ENCODE measurements at regions not wholly inside any gene's neighbourhood (a gene's known extent, or its start where the extent isn't known, plus 50 kb on each side); places are given as distances from the start of the nearest gene placed in this dataset.

DNA sequence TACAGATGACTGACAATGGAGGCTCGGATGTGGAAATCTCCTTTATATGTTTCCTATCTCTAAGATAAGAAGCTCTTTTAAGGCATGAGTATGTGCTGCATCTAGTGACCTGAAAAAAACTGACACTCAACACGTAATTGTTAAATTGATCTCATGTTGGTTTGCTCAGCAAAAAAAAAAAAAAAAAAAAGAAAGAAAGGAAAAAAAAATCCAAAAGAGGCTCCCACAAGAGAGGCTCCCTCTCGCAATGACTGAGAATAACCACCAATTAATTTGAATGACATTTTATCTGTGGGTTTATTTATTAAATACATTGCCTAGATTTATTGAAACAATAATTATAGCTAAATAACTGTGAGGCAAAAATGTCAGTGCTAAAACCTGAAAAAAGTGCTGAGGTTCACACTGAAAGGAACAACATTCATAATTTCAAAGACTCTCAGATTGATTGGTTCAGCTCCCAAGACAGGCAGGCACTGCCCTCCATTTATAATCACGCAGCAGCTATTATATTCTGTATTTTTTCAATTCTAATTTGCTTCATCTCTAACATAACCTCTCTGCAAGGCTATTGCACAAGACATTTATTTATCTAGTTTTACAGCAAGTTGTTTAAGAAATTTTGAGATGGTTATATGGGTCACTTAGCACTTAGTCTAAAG is 184.5 kb upstream of the TMPRSS15 start:
- POLR2A ChIA-PET, result no interaction called here
- peaks cover 2% of the 10 kb centered on the region for H3K9me3 ChIP-seq (ENCODE audit: control insufficient read depth, insufficient read depth, low read length)
- H3K27ac ChIP-seq (ENCODE audit: low read depth, low read length), result no peak overlapping the region
- TF ChIP-seq, protein P1, sequence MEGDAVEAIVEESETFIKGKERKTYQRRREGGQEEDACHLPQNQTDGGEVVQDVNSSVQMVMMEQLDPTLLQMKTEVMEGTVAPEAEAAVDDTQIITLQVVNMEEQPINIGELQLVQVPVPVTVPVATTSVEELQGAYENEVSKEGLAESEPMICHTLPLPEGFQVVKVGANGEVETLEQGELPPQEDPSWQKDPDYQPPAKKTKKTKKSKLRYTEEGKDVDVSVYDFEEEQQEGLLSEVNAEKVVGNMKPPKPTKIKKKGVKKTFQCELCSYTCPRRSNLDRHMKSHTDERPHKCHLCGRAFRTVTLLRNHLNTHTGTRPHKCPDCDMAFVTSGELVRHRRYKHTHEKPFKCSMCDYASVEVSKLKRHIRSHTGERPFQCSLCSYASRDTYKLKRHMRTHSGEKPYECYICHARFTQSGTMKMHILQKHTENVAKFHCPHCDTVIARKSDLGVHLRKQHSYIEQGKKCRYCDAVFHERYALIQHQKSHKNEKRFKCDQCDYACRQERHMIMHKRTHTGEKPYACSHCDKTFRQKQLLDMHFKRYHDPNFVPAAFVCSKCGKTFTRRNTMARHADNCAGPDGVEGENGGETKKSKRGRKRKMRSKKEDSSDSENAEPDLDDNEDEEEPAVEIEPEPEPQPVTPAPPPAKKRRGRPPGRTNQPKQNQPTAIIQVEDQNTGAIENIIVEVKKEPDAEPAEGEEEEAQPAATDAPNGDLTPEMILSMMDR (IDR thresholded peaks at IDR 0.05; ENCODE audit: low read depth, low read length), result no peak
- H3K27me3 ChIP-seq (ENCODE audit: control insufficient read depth, insufficient read depth, low read length), result no peaks in the 10 kb centered on the region
- CTCF ChIA-PET, result no interaction called here
- no peak for DNase-seq (ENCODE audit: low read depth, low spot score)
- H3K4me3 ChIP-seq (ENCODE audit: low read depth, low read length), result no peak overlapping the region

DNA sequence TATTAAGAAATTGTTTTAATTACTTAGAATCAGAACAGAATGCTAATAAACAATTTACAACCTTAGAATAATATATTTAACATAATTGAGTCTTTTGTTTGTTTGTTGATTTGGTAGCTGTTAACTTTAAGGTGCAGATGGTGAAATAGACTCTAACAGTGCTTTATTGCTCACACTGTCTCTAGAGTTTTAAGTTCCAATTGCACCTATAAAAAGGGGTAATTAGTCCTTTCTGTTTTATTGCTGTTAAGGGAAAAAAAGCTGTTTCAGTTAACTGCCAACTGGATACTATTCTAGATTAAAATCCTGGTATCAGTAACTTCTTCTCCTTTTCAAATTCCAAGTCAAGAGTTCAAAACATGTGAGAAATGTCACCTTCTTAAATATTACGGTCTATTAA is 197.6 kb upstream of the TMPRSS15 start:
- peaks cover 8% of the 10 kb centered on the region; the same call in 1 of the 2 replicates for H3K9me3 ChIP-seq (ENCODE audit: control insufficient read depth, insufficient read depth, low read length)
- TF ChIP-seq, protein P1 (IDR thresholded peaks at IDR 0.05; ENCODE audit: low read depth, low read length), result no peak
- H3K27ac ChIP-seq (ENCODE audit: low read depth, low read length), result no peak overlapping the region
- H3K4me3 ChIP-seq (ENCODE audit: low read depth, low read length), result no peak overlapping the region
- CTCF ChIA-PET, result no interaction called here
- POLR2A ChIA-PET, result no interaction called here
- H3K27me3 ChIP-seq (ENCODE audit: control insufficient read depth, insufficient read depth, low read length), result no peaks in the 10 kb centered on the region
- no peak for DNase-seq (ENCODE audit: low read depth, low spot score)

DNA sequence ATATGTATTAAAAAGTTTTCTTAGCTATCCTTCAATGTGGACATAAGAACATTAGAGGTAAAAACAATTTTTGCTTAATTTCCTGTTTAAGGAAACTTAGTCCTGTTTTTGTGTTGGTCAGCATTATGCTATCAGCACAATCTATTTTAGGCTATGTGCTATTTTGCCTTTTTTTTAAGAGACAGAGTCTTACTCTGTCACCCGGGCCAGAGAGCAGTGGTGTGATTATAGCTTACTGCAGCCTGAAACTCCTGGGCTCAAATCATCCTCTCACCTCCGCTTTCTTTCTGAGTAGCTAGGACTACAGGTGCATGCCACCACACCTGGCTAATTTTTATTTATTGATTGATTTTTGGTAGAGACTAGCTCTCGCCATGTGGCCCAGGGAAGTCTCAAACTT is 199.1 kb upstream of the TMPRSS15 start:
- ChIA-PET POLR2A (no interaction called here), CTCF (no interaction called here)
- Histone ChIP-seq H3K4me3 (ENCODE audit: low read depth, low read length) (no peak overlapping the region), H3K9me3 (ENCODE audit: control insufficient read depth, insufficient read depth, low read length) (peaks cover 8% of the 10 kb centered on the region; the same call in 1 of the 2 replicates), H3K27ac (ENCODE audit: low read depth, low read length) (no peak overlapping the region), H3K27me3 (ENCODE audit: control insufficient read depth, insufficient read depth, low read length) (no peaks in the 10 kb centered on the region)
- TF ChIP-seq, protein P1 (IDR thresholded peaks at IDR 0.05; ENCODE audit: low read depth, low read length), result no peak
- DNase-seq (ENCODE audit: low read depth, low spot score), result no peak

DNA sequence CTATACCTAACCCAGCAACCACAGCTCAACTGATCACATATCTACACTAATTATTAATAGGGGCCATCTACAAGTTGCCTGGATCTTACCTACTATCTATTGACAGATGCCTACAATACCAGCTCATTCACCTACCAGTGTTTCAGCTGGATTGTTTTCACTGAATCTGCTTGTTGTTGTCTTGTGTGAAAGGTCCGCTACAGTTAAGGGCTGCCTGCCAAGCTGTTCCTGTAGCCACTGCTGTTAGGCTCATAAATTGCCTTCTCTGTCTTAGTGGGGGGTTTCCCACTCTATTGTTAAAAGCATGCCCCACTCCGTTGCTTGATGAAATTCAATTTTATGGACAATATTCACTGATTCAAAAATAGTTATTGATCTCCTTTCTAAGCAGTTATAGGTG is 199.7 kb upstream of the TMPRSS15 start:
- no peak overlapping the region for H3K4me3 ChIP-seq (ENCODE audit: low read depth, low read length)
- H3K27ac ChIP-seq (ENCODE audit: low read depth, low read length), result no peak overlapping the region
- ChIA-PET POLR2A (no interaction called here), CTCF (no interaction called here)
- peaks cover 4% of the 10 kb centered on the region; the same call in 1 of the 2 replicates for H3K9me3 ChIP-seq (ENCODE audit: control insufficient read depth, insufficient read depth, low read length)
- DNase-seq (ENCODE audit: low read depth, low spot score), result no peak
- no peaks in the 10 kb centered on the region for H3K27me3 ChIP-seq (ENCODE audit: control insufficient read depth, insufficient read depth, low read length)
- TF ChIP-seq, protein P1 (IDR thresholded peaks at IDR 0.05; ENCODE audit: low read depth, low read length), result no peak

DNA sequence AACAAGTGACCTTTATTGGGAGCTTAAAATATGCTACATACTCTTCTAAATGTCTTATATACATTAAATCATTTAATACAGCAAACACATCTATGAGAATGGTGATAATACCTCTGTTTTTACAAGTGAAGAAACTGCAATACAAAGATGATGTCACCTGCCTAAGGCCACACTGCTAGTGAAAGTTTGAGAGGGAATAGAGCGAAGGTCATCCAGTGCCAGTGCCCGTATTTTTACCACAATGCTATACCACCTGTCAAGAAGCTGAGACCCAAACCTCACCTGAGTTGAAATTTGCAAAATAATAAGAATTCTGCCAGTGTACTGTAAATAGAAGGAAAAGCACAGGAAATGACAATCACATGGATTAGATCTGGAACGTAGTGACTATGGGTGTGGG is 200.4 kb upstream of the TMPRSS15 start:
- TF ChIP-seq, protein P1 (IDR thresholded peaks at IDR 0.05; ENCODE audit: low read depth, low read length), result no peak
- DNase-seq (ENCODE audit: low read depth, low spot score), result no peak
- peaks cover 4% of the 10 kb centered on the region; the same call in 1 of the 2 replicates for H3K9me3 ChIP-seq (ENCODE audit: control insufficient read depth, insufficient read depth, low read length)
- no peak overlapping the region for H3K27ac ChIP-seq (ENCODE audit: low read depth, low read length)
- ChIA-PET POLR2A (no interaction called here), CTCF (no interaction called here)
- no peaks in the 10 kb centered on the region for H3K27me3 ChIP-seq (ENCODE audit: control insufficient read depth, insufficient read depth, low read length)
- H3K4me3 ChIP-seq (ENCODE audit: low read depth, low read length), result no peak overlapping the region

All from AG04450 (cell line).